GM12891 (cell line): ENCODE measurements at regions not wholly inside any gene's neighbourhood (a gene's known extent, or its start where the extent isn't known, plus 50 kb on each side); places are given as distances from the start of the nearest gene placed in this dataset.
A peak's percentile ranks its signal among the peaks of the same experiment; 100 is the strongest.

Source experiments
- DNase-seq: peaks from one replicate; pipeline ENCODE4 v3.0.0; 2011; ENCODE audit warnings: low spot score; ENCODE audit not compliant: insufficient read length
- FAIRE-seq: peaks from 2 replicates; lab custom pipeline; 2011; peaks lifted over from hg19 to GRCh38; lab: Jason Lieb, UNC
- PAX5 ChIP-seq: IDR thresholded peaks from 2 replicates; pipeline ENCODE4 v1.6.1; 2011; ENCODE audit warnings: low read length, moderate library complexity, mild to moderate bottlenecking; ENCODE audit not compliant: insufficient read depth, severe bottlenecking
- POLR2A ChIP-seq: IDR thresholded peaks from 2 replicates; pipeline ENCODE4 v1.6.1; 2011; ENCODE audit warnings: low read depth, low read length, control low read depth
- POLR2AphosphoS5 ChIP-seq: IDR thresholded peaks from 2 replicates; pipeline ENCODE4 v1.6.1; 2011; ENCODE audit warnings: low read depth, low read length, control low read depth
- POU2F2 ChIP-seq: IDR thresholded peaks from 2 replicates; pipeline ENCODE4 v1.6.1; 2011; ENCODE audit warnings: low read depth, mild to moderate bottlenecking, control low read depth, low read length, moderate library complexity
- SPI1 ChIP-seq: IDR thresholded peaks from 2 replicates; pipeline ENCODE4 v1.6.1; 2011; ENCODE audit warnings: low read depth, low read length, control low read depth
- TAF1 ChIP-seq: IDR thresholded peaks from 2 replicates; pipeline ENCODE4 v1.6.1; 2011; ENCODE audit warnings: low read depth, low read length, control low read depth

- FAIRE-seq (no peak), DNase-seq (no peak)
- no peak for TF ChIP-seq POU2F2
- no peak for TF ChIP-seq PAX5
- TF ChIP-seq POLR2AphosphoS5, result no peak
- TF ChIP-seq TAF1, result no peak
- TF ChIP-seq POLR2A, result no peak
- TF ChIP-seq SPI1, result no peak
These were observed 109.7 kb downstream of the MSX2 start for GRCh38 chr5:174834081-174834480.

DNA sequence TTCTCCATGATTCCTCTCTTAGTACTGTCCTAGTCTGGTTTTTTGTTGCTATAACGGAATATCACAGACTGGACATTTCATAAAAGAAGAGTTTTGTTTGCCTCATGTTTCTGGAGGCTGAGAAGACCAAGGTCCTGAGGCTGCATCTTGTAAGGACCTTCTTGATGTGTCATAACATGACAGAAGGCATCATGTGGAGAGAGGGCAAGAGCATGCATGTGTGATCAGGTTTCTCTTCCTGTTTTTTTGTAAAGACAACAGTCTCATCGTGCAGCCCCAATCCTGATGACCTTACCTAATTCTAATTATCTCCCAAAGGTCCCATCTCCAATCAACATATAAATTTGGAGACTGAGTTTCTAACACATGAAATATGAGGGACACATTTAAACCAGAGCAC is 108.4 kb downstream of the MSX2 start:
- no peak for FAIRE-seq
- no peak for DNase-seq
- TF ChIP-seq SPI1, result peak; percentile 81
- no peak for TF ChIP-seq POU2F2

DNA sequence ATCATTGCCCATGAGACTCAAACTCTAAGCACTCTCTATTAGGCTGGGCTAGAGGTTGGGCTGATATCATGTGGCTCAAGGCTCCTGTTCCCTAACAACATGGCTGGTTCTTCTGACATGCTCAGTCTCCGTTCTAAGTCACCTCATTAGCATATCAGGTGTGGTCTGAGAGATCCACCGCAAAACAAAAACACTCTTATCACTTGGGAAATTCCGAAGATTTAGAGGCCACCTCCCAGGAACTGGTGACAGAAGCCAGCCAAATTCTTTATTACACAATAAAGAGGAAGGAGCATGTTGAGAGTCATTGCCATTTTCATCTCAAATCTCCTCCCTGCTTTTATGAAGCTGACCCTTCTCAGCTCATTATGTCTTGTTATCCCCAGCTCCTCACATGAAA is 107.6 kb downstream of the MSX2 start:
- FAIRE-seq (no peak), DNase-seq (no peak)
- TF ChIP-seq POLR2AphosphoS5, result no peak
- no peak for TF ChIP-seq PAX5
- no peak for TF ChIP-seq POLR2A
- no peak for TF ChIP-seq POU2F2
- TF ChIP-seq SPI1, result no peak
- no peak for TF ChIP-seq TAF1

DNA sequence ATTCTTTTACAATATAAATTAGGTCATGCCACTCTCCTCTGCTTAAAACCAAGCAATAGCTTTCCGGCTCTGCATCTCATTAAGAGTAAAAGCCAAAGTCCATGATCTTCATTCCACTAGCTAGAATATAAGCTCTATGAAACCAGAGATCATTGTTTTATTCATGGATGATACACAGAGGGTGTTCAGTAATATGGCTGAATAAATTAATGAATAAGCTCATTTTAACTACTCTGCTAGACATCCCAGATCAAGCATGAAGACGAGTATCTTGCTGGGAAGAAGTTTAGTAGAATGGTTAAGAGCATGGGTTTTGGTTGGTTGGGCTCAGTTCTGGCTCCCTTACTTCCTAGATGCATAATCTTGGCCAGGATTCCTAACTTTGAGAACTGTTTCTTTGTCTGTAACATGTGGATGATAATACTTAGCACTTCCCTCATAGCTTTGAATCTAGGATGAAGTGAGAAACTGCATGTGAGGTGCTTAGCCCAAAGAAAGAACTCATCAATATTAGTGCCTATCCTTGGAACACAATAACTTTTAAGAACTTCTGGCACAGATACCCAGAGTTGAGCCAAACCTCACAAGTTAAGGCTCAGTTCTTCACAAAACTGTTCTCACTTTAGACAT is 106.8 kb downstream of the MSX2 start:
- DNase-seq, result no peak
- FAIRE-seq, result no peak

GRCh38 chr5:174829511-174829864 is 105.1 kb downstream of the MSX2 start:
- TF ChIP-seq POLR2AphosphoS5 (no peak), PAX5 (no peak), POLR2A (no peak), SPI1 (no peak), POU2F2 (no peak), TAF1 (no peak)
- DNase-seq (no peak), FAIRE-seq (no peak)

More for the DNA sequence above, 106.8 kb downstream of the MSX2 start:
- TF ChIP-seq TAF1 (no peak), POU2F2 (no peak), POLR2A (no peak), SPI1 (no peak), POLR2AphosphoS5 (no peak), PAX5 (no peak)

DNA sequence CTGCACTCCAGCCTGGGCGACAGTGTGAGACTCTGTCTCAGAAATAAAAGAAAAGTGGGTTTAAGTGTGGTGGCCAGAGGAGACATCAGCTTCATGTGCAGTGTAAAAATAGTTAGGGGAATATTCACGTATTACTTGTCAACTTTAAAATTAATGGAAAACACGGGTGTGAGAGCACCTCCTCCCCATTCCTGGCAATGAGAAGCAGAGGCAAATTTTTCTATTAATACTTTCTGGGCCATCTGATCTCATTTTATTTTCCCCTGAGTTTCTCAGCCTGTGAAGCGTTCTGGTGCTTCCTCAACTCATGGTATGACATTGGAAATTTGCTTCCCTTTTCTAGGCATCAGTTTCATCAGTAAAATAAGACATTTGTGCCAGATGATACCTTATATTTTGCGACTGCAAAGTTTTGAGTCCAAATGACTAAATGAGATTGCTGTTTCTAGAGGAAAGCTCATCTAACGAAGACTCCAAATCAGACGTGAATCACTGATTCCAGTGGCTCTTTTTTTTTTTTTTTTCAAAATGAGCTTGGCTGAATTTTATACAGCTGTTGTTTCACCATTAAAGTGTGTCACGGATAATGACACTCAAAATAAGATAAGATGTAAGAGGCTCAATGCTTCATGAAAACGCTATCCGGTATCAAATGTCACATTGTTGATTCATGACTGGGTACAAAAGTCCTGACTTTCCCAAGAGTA is 104.6 kb downstream of the MSX2 start:
- FAIRE-seq (no peak), DNase-seq (no peak)
- no peak for TF ChIP-seq POLR2AphosphoS5
- TF ChIP-seq PAX5, result no peak
- no peak for TF ChIP-seq POLR2A
- no peak for TF ChIP-seq POU2F2
- TF ChIP-seq TAF1, result no peak
- TF ChIP-seq SPI1, result no peak

- FAIRE-seq (no peak), DNase-seq (no peak)
- TF ChIP-seq SPI1 (no peak), POLR2A (no peak), POLR2AphosphoS5 (no peak), TAF1 (no peak), POU2F2 (no peak), PAX5 (no peak)
These were observed 103.2 kb downstream of the MSX2 start for GRCh38 chr5:174827558-174827957.

GRCh38 chr5:174825587-174825986 is 101.2 kb downstream of the MSX2 start:
- TF ChIP-seq PAX5 (no peak), POU2F2 (no peak), TAF1 (no peak), POLR2A (no peak), SPI1 (no peak)
- FAIRE-seq (no peak), DNase-seq (no peak)

DNA sequence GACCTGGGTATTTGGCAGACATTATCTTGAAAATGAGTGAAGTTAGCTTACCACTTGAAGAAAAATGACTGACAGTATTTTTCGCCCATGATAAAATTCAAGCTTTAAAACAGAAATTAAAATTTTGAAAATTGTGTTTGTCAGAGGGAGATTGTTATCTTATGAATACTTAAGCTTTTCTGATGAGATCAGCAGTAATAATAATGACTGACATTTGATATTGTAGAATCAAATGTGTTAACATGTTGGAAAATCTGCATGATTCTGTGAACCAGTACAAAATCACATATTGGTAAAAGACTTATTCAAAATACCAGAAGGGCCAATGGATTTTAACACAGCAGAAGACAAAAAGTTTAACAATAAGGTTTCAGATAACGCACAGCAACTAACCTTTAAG is 94.0 kb downstream of the MSX2 start:
- no peak for TF ChIP-seq TAF1
- TF ChIP-seq SPI1, result no peak
- TF ChIP-seq POU2F2, result no peak
- TF ChIP-seq PAX5, result no peak
- TF ChIP-seq POLR2A, result no peak
- no peak for TF ChIP-seq POLR2AphosphoS5
- FAIRE-seq (no peak), DNase-seq (no peak)

DNA sequence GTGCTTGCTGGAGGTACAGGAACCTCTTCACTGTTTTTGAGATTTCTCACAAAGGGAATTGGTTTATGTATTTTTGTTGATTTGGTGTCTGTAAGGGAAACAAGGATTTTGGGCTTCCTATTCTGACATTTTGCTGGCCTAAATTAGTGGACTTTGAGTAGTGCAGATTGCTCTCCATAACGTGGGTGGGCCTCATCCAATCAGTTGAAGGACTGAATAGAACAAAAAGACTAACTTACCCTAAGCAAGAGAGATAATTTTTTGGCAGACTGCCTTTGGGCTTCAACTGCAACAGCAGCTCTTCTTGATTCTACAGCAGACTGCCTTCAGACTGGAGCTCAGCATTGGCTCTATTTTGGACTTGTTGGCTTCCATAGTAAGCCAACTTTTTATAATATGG is 93.2 kb downstream of the MSX2 start:
- DNase-seq, result no peak
- no peak for FAIRE-seq
- TF ChIP-seq PAX5, result no peak
- no peak for TF ChIP-seq POLR2A
- no peak for TF ChIP-seq TAF1
- no peak for TF ChIP-seq POU2F2
- no peak for TF ChIP-seq POLR2AphosphoS5
- no peak for TF ChIP-seq SPI1
